Vagina (tissue), 2 donors: ENCODE measurements at regions not wholly inside any gene's neighbourhood (a gene's known extent, or its start where the extent isn't known, plus 50 kb on each side); places are given as distances from the start of the nearest gene placed in this dataset.

Source experiments
- POLR2A ChIP-seq, 2 donors: fragments of 450-650 bp; IDR thresholded peaks; one replicate each; pipeline ENCODE4 v1.6.1; 2017; ENCODE audit warnings: antibody characterized with exemption in 2 of 2, mild to moderate bottlenecking in 2 of 2, moderate library complexity in 2 of 2
- POLR2AphosphoS5 ChIP-seq, 2 donors: sonication (generic); formaldehyde crosslinking; IDR thresholded peaks; one replicate each; pipeline ENCODE4 v1.9.0; 2017; ENCODE audit warnings: antibody characterized with exemption in 2 of 2, mild to moderate bottlenecking in 2 of 2, low read depth in 1 of 2; ENCODE audit not compliant: insufficient read depth in 1 of 2
- TF ChIP-seq, protein P1 (sequence below), 3 experiments: fragments of 450-650 bp in 2 of 3; fragments of 200-600 bp in 1 of 3; sonication (generic) in 1 of 3; IDR thresholded peaks; one replicate each; pipeline ENCODE4 v1.5.1; 2017 to 2019; ENCODE audit warnings: antibody characterized with exemption in 3 of 3, mild to moderate bottlenecking in 2 of 3, moderate library complexity in 2 of 3

- TF ChIP-seq, protein P1, sequence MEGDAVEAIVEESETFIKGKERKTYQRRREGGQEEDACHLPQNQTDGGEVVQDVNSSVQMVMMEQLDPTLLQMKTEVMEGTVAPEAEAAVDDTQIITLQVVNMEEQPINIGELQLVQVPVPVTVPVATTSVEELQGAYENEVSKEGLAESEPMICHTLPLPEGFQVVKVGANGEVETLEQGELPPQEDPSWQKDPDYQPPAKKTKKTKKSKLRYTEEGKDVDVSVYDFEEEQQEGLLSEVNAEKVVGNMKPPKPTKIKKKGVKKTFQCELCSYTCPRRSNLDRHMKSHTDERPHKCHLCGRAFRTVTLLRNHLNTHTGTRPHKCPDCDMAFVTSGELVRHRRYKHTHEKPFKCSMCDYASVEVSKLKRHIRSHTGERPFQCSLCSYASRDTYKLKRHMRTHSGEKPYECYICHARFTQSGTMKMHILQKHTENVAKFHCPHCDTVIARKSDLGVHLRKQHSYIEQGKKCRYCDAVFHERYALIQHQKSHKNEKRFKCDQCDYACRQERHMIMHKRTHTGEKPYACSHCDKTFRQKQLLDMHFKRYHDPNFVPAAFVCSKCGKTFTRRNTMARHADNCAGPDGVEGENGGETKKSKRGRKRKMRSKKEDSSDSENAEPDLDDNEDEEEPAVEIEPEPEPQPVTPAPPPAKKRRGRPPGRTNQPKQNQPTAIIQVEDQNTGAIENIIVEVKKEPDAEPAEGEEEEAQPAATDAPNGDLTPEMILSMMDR (IDR thresholded peaks at IDR 0.05): no peak
- TF ChIP-seq POLR2A (IDR thresholded peaks at IDR 0.05) (no peak), POLR2AphosphoS5 (IDR thresholded peaks at IDR 0.05; ENCODE audit: insufficient read depth in 1 of 2, low read depth in 1 of 2) (no peak)
These were observed 158.6 kb downstream of the SAMD5 start for GRCh38 chr6:147667082-147667481.
